ENCODE measurements at regions not wholly inside any gene's neighbourhood (a gene's known extent, or its start where the extent isn't known, plus 50 kb on each side); places are given as distances from the start of the nearest gene placed in this dataset.

- no peak for DNase-seq (ENCODE audit: extremely low read depth in 1 of 11, low read depth in 9 of 11, low spot score in 4 of 11)
Observed at GRCh38 chr6:26194816-26195375, 107.7 kb downstream of the HFE start.

DNA sequence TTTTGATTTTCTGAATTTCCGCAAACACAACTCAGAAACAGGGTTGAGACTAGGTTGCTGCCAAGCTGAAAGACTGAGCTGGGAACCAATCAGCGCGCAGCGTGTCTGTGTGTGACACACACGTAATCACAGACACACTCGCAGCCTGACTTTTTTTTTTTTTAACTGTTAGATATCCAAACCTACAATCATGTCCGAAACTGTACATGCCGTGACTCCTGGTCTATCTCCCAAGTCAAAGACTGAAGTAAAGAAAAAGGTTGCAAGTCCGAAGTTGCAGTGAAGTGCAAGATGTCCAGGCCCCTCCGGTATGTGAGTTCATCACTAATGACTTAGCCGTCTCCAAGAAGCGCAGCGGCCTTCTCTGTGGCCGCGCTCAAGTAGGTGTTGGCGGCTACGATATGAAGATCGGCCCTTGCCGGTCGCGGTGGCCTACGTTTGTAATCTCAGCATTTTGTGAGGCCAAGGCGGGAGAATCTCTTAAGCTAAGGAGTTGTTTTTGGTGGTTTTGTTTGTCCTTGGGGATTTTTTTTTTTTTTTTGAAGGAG is 108.2 kb downstream of the HFE start:
- peak in 8 of 11 donors; percentile 87 to 96 (median 92) for DNase-seq (ENCODE audit: extremely low read depth in 1 of 11, low read depth in 9 of 11, low spot score in 4 of 11)

GRCh38 chr6:26195924-26196845 is 109.0 kb downstream of the HFE start:
- no peak for DNase-seq (ENCODE audit: extremely low read depth in 1 of 11, low read depth in 9 of 11, low spot score in 4 of 11)

DNA sequence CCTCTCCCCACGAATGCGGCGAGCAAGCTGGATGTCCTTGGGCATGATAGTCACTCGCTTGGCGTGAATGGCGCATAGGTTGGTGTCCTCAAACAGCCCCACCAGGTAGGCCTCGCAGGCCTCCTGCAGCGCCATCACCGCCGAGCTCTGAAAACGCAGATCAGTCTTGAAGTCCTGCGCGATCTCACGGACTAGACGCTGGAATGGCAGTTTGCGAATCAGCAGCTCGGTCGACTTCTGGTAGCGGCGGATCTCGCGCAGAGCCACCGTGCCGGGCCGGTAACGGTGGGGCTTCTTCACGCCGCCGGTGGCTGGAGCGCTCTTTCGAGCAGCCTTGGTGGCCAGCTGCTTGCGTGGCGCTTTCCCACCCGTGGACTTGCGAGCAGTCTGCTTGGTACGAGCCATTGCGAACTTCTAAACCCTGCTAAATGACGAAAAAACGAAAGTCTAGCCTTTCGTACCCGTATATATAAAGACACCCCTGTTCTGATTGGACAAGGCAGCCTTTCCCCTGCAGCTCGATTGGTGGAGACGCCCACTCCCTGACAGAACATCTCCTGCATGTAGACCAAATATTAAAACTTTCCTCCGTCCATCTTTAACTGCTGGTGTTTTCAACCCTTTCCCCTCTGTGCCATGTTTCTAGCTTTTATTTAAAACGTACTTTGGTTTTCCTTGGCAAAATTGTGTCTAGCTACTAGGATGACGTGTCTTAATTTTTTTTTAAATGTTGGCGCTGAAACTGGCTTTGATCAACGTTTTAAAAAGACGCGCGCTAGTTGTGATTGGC is 109.8 kb downstream of the HFE start:
- DNase-seq (ENCODE audit: extremely low read depth in 1 of 11, low read depth in 9 of 11, low spot score in 4 of 11), result peak in 9 of 11 donors; percentile 87 to 94 (median 92)

DNA sequence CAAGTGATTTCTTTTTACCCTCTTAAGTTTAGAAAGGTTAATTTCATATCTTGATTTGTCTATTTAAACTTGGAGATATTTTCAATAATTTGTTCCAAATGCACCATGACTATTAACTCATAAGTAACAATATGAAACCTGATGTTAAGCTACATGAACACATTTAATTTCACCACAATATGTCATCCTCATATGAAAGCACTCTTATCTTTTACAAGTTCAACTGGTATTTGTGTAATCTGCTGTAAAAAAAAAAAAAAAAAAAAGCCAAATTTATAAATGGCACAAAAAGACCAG is 110.4 kb downstream of the HFE start:
- no peak for DNase-seq (ENCODE audit: extremely low read depth in 1 of 11, low read depth in 9 of 11, low spot score in 4 of 11)

DNA sequence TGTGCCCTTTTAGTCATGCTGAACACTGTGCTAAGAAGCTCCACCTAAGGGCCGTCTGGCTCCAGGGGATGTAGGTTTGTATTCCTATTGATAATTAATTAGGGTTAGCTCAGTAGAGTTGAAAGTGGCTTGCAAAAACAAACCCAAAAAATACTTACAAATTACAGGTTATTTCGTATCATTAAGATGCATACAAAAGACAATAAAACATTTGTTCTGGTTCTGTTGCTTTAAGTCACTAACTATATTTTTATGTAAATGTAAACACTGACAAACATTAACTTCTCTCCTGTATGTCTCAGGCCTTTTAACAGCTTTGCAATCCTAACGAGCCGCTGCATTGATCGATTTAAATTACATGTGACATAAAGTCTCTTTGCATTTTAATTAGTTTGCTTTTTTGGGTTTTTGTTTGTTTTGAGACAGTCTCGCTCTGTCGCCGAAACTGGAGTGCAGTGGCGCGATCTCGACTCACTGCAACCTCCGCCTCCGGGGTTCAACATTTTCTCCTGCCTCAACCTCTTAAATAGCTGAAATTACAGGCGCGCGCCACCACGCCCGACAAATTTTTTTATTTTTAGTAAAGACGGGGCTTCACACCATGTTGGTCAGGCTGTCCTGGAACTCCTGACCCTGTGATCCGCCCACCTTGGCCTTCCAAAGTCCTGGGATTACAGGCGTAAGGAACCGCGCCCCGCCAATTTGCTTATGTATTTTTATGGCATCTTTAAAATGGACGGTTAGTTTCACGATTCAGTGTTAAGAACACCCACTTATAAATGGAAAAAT is 110.9 kb downstream of the HFE start:
- DNase-seq (ENCODE audit: extremely low read depth in 1 of 11, low read depth in 9 of 11, low spot score in 4 of 11), result no peak

DNA sequence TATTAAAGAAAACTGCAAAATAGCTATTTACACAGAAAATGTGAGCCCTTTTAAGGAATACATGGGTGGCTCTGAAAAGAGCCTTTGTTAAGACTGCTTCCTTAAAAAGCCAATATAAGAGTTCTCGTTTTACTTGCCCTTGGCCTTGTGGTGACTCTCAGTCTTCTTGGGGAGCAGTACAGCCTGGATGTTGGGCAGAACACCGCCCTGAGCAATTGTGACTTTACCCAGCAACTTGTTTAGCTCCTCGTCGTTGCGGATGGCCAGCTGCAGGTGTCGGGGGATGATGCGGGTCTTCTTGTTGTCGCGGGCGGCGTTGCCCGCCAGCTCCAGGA is 111.5 kb downstream of the HFE start:
- no peak for DNase-seq (ENCODE audit: extremely low read depth in 1 of 11, low read depth in 9 of 11, low spot score in 4 of 11)

DNA sequence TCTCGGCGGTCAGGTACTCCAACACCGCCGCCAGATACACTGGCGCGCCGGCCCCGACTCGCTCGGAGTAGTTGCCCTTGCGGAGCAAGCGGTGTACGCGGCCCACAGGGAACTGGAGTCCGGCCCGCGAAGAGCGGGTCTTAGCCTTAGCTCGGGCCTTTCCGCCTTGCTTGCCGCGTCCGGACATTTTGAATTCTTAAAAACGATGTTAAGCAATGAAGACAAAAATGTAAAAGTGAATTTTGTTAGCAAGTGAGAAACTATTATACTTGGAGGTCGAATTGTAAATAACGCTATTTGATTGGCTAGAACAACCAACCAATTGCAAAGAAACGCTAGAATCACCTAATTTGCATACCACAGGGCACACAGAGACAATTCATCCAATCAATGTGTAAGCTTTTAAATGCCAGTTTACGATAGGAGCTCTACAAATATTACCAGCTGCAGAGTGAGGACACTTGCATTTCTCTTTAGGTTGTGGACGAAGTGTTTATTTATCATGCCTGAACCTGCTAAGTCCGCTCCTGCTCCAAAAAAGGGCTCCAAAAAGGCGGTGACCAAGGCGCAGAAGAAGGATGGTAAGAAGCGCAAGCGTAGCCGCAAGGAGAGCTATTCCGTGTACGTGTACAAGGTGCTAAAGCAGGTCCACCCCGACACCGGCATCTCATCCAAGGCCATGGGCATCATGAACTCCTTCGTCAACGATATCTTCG is 112.0 kb downstream of the HFE start:
- peak in 10 of 11 donors; percentile 85 to 96 (median 94) for DNase-seq (ENCODE audit: extremely low read depth in 1 of 11, low read depth in 9 of 11, low spot score in 4 of 11)

DNA sequence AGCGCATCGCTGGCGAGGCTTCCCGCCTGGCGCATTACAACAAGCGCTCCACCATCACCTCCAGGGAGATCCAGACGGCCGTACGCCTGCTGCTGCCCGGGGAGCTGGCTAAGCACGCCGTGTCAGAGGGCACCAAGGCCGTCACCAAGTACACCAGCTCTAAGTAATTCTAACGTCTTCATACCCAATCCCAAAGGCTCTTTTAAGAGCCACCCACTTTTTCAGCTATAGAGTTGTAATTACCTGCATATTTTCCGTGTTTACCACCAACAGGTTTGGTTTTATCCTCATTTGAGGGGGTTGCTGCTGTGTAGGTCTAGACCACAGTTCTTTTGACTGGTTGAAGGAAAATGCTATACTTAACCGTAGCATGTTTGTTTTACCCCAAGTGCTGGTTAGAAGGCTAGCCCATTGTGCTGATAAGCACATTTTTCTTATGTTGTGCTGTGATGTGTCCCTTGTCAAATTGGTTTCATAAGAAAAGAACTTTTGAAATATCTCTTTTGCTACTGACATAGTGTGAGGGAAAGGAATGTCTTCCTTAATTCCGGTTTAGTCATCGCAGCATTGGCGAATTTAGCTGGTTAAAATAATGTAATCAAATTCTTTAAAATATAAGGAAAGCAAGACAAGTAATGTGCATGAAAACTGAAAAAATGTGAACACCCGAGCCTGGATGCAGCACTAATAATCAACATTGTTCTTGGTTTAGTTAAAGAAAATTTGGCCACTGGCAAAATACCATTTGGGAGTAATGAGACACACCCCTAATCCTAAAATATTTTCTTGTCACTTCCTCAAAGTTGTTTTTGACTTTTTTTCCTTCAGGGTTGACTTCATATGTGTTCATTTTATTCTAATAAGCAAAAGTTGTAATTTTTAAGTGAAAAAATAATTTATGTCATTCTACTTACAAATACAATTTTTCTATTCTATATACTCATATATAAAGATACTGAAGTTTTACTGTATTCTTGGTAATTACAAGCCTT is 112.8 kb downstream of the HFE start:
- DNase-seq (ENCODE audit: extremely low read depth in 1 of 11, low read depth in 9 of 11, low spot score in 4 of 11), result no peak

GRCh38 chr6:26200918-26201721 is 113.9 kb downstream of the HFE start:
- no peak for DNase-seq (ENCODE audit: extremely low read depth in 1 of 11, low read depth in 9 of 11, low spot score in 4 of 11)

- DNase-seq (ENCODE audit: extremely low read depth in 1 of 11, low read depth in 9 of 11, low spot score in 4 of 11), result no peak
Observed at GRCh38 chr6:26202201-26202611, 115.0 kb downstream of the HFE start.

DNA sequence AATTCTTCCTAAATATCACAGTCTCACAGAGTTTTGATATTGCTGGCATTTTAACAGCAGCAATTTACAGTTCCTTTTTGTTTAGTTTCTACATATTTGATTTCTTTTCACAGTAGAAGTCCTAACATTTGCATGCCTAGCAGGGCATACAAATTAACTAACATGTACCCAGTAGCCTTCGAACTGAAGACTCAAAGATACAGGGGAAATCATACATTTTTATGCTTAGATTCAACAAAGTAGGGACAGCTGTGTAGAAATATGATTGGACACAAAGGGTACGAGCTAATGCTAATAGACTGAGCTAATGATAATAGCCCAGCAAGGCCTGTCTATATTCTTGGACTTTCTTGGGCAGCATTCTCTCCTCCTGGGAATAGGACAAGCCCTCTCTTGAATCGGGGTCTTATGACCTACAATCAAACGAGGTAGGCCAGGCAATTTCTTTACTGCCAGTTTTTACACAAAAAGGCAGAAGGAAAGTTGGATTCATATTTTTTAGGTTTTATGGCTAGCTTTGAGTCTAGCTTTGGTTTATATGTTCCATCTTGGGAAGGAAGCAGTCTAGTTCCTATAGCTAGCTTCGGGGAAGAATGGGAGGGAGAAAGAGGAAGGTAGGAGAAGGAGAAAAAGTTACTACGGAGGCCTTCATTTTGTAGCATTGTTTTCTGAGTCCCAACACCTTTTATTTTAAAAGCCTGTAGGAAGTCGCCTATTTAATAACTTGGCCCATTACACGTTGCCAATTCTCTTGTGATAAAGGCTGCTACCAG is 115.8 kb downstream of the HFE start:
- no peak for DNase-seq (ENCODE audit: extremely low read depth in 1 of 11, low read depth in 9 of 11, low spot score in 4 of 11)

- peak in 10 of 11 donors; percentile 99 to 100 (median 99) for DNase-seq (ENCODE audit: extremely low read depth in 1 of 11, low read depth in 9 of 11, low spot score in 4 of 11)
Observed at GRCh38 chr6:26204332-26205160, 117.3 kb downstream of the HFE start.

DNA sequence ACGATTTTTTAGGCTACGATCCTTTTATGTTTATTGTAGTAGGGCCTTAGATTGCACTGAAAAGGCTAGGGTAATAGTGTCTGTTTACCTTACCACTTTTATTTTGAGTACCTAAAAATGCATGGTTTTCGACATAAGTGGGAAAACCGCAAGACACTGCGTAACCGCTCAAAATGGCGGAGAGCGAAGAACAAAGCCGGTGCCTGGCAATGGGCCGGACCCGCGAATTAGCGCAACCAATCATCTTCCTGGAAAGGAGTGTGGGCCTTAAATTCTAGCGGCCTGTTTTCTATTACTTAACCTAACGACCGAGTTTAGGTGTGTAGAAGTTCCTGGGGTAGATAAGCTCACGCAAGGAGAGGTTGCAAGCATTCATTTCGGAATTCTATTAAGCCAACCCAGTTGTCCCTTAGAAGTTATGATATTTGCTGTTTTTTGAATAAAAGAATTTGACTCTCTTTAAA is 118.0 kb downstream of the HFE start:
- DNase-seq (ENCODE audit: extremely low read depth in 1 of 11, low read depth in 9 of 11, low spot score in 4 of 11), result peak in 6 of 11 donors; percentile 82 to 92 (median 86)
